DOHH2 (cell line): ENCODE measurements at regions not wholly inside any gene's neighbourhood (a gene's known extent, or its start where the extent isn't known, plus 50 kb on each side); places are given as distances from the start of the nearest gene placed in this dataset.
"Not testable (repeated sequence)": the region's sequence is repeated elsewhere in the genome, so short reads cannot be mapped to it uniquely, and the experiment has no call there.

ENCODE experiments used
- EZH2phosphoT487 ChIP-seq: fragments of 200-600 bp; sonication (generic); IDR thresholded peaks from 2 replicates; pipeline ENCODE4 v1.6.1; 2017; ENCODE audit warnings: borderline replicate concordance, mild to moderate bottlenecking, antibody characterized with exemption, low read length, moderate library complexity, mixed read lengths
- TF ChIP-seq, protein P1 (sequence below): fragments of 200-600 bp; sonication (generic); IDR thresholded peaks from one replicate; pipeline ENCODE4 v1.5.1; 2014; ENCODE audit warnings: antibody characterized with exemption, mild to moderate bottlenecking, low read depth, low read length; ENCODE audit not compliant: poor library complexity, severe bottlenecking

- TF ChIP-seq, protein P1, sequence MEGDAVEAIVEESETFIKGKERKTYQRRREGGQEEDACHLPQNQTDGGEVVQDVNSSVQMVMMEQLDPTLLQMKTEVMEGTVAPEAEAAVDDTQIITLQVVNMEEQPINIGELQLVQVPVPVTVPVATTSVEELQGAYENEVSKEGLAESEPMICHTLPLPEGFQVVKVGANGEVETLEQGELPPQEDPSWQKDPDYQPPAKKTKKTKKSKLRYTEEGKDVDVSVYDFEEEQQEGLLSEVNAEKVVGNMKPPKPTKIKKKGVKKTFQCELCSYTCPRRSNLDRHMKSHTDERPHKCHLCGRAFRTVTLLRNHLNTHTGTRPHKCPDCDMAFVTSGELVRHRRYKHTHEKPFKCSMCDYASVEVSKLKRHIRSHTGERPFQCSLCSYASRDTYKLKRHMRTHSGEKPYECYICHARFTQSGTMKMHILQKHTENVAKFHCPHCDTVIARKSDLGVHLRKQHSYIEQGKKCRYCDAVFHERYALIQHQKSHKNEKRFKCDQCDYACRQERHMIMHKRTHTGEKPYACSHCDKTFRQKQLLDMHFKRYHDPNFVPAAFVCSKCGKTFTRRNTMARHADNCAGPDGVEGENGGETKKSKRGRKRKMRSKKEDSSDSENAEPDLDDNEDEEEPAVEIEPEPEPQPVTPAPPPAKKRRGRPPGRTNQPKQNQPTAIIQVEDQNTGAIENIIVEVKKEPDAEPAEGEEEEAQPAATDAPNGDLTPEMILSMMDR: not testable (repeated sequence)
- not testable (repeated sequence) for TF ChIP-seq EZH2phosphoT487
Measured at GRCh38 chr1:79230751-79231150, 224.2 kb upstream of the ADGRL4 start.
